ENCODE measurements at regions not wholly inside any gene's neighbourhood (a gene's known extent, or its start where the extent isn't known, plus 50 kb on each side); places are given as distances from the start of the nearest gene placed in this dataset.

- TF ChIP-seq CTCF (IDR thresholded peaks at IDR 0.05) = no peak
- no peak for TF ChIP-seq POLR2A (IDR thresholded peaks at IDR 0.05)
- TF ChIP-seq POLR2AphosphoS5 (IDR thresholded peaks at IDR 0.05) = no peak
- no peak for TF ChIP-seq EP300 (IDR thresholded peaks at IDR 0.05)
These were observed 293.2 kb upstream of the LCORL start for GRCh38 chr4:18314731-18315130.

All from sigmoid colon (tissue), 4 donors.